ENCODE measurements at regions not wholly inside any gene's neighbourhood (a gene's known extent, or its start where the extent isn't known, plus 50 kb on each side); places are given as distances from the start of the nearest gene placed in this dataset.

DNA sequence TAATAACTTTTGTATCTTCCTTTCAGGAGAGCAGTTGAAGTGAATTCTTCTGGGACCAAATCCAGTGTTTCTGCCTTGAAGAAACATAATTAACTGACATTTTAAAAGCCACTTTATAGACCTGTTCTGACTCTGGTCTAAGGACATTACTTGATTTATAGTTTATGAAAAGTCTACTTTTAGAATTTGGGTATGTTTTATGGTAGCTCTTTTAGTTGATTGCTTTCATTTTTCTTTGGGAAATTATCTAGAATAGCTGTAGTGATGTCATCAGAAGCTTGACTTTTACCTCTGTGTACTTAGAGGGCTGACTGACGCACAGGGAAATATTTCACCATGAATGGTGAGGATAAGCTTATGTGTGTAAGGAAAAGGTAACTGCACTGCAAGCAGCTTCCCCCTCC, 131.8 kb upstream of the LIMCH1 start:
- TF ChIP-seq, protein P1, sequence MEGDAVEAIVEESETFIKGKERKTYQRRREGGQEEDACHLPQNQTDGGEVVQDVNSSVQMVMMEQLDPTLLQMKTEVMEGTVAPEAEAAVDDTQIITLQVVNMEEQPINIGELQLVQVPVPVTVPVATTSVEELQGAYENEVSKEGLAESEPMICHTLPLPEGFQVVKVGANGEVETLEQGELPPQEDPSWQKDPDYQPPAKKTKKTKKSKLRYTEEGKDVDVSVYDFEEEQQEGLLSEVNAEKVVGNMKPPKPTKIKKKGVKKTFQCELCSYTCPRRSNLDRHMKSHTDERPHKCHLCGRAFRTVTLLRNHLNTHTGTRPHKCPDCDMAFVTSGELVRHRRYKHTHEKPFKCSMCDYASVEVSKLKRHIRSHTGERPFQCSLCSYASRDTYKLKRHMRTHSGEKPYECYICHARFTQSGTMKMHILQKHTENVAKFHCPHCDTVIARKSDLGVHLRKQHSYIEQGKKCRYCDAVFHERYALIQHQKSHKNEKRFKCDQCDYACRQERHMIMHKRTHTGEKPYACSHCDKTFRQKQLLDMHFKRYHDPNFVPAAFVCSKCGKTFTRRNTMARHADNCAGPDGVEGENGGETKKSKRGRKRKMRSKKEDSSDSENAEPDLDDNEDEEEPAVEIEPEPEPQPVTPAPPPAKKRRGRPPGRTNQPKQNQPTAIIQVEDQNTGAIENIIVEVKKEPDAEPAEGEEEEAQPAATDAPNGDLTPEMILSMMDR (IDR thresholded peaks at IDR 0.05 in 4 of 5, conservative IDR thresholded peaks at IDR 0.05 in 1 of 5) = no peak
- TF ChIP-seq POLR2A (IDR thresholded peaks at IDR 0.05) = no peak

Data from gastrocnemius medialis (tissue), 4 donors.